Stimulated activated CD4-positive, alpha-beta T cell treated with anti-CD3 and anti-CD28 coated beads, Interleukin-1b, Interleukin-23, amount 100 ng/mL, for 4 hours (primary cell): ENCODE measurements at regions not wholly inside any gene's neighbourhood (a gene's known extent, or its start where the extent isn't known, plus 50 kb on each side); places are given as distances from the start of the nearest gene placed in this dataset.

ENCODE experiments used
- DNase-seq, 2 donors: peaks; one replicate each; pipeline ENCODE4 v3.0.0-alpha.2; 2020; ENCODE audit warnings: low read depth in 2 of 2

GRCh38 chr21:40985370-40985769 lies 138.4 kb upstream of the DSCAM start:
- no peak for DNase-seq

DNA sequence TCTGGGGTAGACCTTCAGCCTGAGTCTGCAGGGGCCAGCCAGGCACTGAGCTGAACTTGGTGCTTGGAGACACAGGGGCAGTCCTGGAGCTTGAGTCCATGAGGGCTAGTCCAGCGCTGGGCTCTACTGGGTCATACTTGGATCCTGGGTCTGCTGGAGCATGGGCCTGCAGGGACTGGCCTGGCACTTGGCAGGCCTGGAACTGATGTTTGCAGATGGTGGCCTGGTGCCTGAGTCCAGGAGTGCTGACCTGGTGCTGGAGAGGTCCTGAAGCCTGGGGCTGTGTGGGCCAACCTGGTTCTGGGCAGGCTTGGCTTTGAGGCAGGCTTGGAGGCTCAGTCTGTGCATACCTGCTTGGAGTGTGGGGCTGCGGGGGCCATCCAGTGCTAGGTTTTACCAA lies 143.4 kb upstream of the DSCAM start:
- DNase-seq: no peak

- no peak for DNase-seq
These were observed 150.9 kb upstream of the DSCAM start for GRCh38 chr21:40997831-40998230.

DNA sequence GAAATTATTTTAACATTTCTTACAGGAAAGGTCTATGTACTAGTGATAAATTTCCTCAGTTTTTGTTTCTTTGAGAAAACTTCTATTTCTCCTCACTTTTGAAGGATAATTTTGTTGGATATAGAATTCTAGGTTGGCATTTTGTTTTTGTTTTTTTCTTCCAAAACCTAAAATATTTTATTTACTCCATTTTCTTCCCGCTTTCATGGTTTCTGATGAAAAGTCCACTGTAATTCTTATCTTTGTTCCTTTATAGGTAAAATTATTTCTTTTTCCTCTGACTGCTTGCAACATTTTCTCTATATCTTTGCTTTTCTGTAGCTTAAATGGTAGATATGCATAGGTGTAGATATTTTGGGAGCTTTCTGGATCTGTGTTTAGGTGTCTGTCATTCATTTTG lies 153.9 kb upstream of the DSCAM start:
- no peak for DNase-seq

DNA sequence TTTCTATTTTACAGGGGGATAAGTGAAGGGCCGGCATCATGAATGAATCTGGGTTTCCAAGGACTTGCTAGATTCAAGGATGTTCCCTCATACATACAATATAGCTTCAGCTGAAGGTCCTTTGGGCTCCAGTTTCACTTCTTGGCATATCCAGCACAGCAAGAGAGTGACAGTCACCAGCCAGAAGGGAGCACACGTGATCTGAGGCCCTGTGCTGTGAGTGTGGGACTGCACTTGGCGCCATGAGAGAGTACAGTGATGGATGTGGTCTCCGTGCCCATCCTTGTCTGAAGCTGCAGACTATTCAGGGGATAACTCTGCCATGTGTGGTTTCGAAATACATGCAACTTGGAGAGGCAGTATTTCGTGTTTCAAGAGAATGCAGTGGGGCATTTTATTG lies 159.7 kb upstream of the DSCAM start:
- no peak for DNase-seq

- DNase-seq: no peak
These were observed 159.6 kb upstream of the BACE2 start for GRCh38 chr21:41008351-41008750.

DNA sequence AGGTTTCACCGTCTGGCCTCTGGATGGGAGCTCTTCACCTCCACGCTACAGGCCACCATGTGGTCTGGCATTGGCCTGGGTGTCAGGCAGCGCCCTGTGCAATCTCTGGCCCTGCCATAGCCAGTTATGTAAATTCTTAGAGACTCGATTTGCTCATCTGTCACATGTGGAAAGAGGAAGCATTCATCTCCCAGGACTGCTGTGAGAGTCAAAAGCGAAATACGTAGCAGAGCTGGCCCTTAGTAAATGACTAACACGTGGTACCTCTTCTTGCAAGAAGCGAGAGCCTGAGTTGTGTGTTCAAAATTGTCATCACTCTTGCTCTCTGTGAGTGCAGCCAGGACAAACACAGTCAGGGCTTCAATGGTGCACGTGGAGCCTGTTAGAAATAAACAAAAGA lies 159.0 kb upstream of the BACE2 start:
- no peak for DNase-seq

DNA sequence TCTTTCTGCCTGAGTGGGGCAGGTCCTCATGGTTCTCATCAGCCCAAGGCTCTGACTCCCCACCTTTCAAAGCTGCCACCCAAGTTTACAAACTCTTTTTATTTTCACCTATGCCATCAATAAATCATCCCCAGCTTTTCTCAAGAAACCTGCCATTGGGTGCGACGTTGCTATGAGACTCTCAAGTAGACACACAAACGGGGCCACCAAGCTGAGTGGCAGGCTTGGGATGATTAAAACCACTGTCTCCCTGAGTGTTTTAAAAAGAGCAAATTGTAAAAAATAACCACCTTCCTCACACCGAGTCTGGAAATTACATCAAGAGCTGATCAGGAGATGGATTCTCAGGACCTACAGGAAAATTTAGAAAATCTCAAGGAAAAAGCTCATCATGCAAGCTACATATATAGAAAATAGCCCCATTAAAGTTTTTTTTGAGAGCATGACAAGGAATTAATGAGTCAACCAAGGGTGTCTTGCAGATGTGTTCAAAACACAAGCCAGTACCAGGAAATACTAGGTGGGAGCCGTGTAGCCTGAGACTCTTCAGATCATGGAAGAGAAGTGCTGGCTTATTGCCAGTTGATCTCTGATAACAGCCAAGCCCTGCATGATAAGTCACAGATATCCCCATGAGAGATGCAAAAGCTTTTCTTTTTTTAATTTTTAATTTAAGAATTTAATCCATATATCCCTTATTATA lies 158.4 kb upstream of the BACE2 start:
- DNase-seq: no peak

DNA sequence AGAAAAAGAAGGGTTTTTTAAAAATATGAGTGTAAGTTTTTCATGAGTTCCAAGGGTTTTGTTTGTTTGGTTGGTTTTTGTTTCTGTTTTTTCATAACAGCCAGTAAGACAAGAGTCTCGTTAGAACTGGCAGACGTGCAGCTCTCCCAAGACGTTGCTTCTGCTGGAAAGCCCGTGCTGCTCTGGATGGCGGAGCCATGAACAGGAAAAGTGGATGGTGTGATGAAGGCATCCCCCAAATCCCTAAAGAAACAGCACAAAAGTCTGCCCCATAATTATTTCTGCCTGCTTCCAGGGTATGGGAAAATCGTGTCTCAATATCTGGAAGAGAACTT lies 157.9 kb upstream of the BACE2 start:
- no peak for DNase-seq

GRCh38 chr21:41011098-41011731 lies 156.7 kb upstream of the BACE2 start:
- DNase-seq: no peak

GRCh38 chr21:41011951-41012366 lies 156.0 kb upstream of the BACE2 start:
- no peak for DNase-seq

DNA sequence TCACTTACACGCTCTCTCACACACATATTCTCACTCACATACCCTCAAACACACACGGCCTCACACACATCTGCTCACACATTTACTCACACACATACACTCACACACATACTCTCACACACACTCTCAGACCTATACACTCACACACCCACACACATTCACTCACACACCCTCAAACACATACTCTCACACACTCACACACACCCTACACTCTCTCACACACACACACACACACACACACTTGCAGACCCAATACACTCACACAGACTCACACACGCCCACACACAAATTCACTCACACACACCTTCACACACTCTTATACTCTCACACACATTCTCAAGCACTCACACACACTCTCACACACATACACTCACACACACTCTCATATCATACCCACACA lies 155.5 kb upstream of the BACE2 start:
- no peak for DNase-seq

GRCh38 chr21:41016472-41016871 lies 151.5 kb upstream of the BACE2 start:
- DNase-seq: no peak

DNA sequence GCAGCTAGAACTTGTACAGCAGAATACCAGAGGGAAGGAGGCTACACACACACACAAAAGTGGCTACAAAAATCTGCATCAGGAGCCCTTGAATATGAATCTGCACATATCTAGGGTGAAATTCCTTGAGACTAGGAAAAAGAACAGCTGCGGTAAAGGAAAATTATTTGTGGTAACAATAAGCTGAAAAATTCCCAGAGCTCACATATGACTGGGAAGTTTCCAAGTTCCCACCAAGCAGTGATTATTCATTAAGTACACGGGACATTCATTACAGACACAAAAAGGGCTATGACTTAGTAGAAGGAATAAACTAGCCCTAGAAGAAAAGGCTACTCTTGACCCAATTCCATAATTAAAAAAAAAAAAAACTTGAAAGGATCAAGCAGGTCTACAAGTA lies 149.5 kb upstream of the BACE2 start:
- DNase-seq: no peak

DNA sequence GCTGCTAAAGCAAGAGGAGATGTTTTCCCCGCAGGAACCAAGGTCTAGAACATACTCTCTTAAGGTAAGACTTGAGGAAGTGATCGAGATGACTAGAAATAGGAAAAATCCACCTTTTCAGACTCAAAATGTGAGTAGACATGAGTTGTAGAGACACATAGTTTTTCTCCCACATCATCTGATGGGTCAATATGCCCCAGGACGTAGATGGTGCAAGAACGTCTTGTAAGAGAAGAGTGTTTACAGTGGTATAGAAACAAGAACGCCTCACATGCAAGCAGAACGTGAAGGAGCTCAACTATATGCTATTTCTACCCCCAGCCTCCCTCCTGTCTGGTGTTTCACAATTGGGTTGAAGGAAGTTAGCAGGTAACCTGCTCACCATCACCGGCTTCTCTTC lies 144.0 kb upstream of the BACE2 start:
- DNase-seq: no peak

DNA sequence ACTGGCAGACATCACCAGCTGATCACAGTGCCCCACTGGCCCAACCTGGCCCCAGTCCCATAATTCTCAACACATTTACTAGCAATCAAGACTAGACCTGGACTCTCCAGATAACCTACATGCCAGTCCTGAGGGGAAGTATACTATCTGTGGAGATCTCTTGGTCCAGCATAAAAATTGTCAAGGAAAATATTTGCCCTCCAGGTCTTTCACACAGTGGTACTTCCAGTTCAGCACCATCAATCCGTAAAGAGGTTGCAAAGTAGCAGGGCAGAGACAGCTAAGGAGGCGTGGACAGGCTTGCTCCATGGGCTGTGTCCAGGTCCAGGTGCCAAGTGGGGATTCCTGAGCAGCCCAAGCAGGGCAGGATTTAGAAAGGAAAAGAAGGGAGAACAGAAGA lies 143.6 kb upstream of the BACE2 start:
- DNase-seq: no peak

- no peak for DNase-seq
These were observed 143.2 kb upstream of the BACE2 start for GRCh38 chr21:41024746-41025254.

DNA sequence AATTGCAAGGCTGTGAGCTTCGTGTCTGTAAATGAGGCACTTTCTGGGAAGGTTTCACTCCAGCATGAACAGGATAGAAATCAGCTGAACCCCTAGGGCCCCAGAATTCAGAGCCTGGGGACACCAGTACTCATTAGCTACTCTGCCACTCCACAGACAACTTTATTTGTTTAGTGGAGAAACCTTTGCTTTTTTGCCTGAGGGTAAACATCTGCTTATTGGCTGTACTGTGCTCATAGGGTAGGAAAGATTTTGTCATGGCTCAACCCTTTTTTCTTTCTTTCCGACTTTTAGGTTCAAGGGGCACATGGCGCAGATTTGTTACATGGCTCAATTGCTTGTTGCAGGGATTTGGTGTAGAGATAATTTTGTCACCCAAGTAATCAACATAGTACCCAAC lies 138.4 kb upstream of the BACE2 start:
- no peak for DNase-seq

DNA sequence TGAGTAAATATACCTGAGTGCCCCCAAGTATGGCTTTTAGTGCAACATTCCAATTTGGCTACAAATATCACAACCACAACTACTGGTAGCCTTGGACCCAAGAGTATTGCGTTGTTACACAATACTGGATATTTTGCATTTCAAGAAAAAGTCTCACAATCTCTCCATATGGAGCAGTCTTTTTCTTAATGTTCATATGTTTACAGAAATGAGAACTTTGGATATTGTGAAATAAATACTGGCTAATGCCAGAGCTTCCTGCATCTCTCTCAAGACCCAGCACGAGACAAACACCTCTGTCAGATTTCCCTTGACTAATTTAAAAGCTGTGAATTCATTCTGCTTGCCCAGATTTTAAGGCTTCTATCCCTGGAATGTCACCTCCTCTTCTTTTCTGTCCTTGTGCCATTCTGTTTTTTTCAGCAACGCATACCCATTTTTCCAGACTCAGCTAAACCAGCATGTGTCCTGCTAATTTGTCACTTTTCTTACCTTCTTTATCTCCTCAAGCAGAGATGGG lies 136.2 kb upstream of the BACE2 start:
- DNase-seq: no peak

- no peak for DNase-seq
These were observed 135.4 kb upstream of the BACE2 start for GRCh38 chr21:41032541-41032940.

GRCh38 chr21:41037212-41037611 lies 130.7 kb upstream of the BACE2 start:
- DNase-seq: no peak

DNA sequence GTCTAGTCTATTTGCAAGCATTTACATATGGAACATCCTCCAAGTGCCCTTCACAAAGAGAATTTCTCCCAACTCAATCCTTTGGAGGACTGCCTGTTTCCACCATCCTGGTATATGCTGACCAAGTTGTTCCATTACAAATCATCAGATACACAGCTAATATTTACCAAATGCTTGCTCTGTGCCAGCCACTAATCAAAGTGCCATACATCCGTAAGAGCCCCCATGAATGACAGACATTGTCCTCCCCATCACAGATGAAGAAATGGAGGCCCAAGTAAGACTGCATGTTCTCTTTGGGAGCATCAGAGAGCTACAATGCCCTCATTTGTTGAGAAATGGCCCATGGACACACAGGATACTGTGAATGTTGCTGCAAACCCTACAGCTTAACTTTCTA lies 130.0 kb upstream of the BACE2 start:
- DNase-seq: no peak

DNA sequence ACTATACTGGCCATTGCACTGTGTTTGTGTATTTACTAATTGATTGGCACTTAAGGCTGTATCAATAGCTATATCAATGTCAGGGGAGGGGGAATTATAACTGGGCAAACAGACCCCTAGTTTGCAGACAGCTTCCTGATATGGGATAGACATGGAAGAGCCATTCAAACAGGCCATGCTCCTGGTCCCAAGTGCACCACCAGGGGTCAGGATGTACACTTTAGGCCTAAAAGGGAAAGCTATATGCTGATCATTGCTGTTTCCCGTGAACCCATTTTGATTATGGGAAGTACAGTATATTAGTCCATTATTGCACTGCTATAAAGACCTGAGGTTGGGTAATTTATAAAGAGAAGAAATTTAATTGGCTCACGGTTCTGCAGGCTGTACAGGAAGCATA lies 124.9 kb upstream of the BACE2 start:
- no peak for DNase-seq
